ENCODE measurements at regions not wholly inside any gene's neighbourhood (a gene's known extent, or its start where the extent isn't known, plus 50 kb on each side); places are given as distances from the start of the nearest gene placed in this dataset.

GRCh38 chr13:83950293-83950692 is 68.0 kb upstream of the SLITRK1 start:
- Histone ChIP-seq H3K4me3 (replicated peaks in 1 of 3) (no peak overlapping the region), H3K4me1 (no peaks in the 10 kb centered on the region), H3K9me3 (no peaks in the 10 kb centered on the region), H3K27me3 (no peaks in the 10 kb centered on the region), H3K36me3 (no peaks in the 10 kb centered on the region), H3K27ac (no peak overlapping the region)
- intact Hi-C loops (cut with DNase I): no loop called here
- DNase-seq: no peak
- TF ChIP-seq POLR2A (IDR thresholded peaks at IDR 0.05) (no peak), CTCF (IDR thresholded peaks at IDR 0.05) (no peak)
- 32 to 50% methylated on average over 1 of the region's 1 CpG for WGBS, 2 donors

DNA sequence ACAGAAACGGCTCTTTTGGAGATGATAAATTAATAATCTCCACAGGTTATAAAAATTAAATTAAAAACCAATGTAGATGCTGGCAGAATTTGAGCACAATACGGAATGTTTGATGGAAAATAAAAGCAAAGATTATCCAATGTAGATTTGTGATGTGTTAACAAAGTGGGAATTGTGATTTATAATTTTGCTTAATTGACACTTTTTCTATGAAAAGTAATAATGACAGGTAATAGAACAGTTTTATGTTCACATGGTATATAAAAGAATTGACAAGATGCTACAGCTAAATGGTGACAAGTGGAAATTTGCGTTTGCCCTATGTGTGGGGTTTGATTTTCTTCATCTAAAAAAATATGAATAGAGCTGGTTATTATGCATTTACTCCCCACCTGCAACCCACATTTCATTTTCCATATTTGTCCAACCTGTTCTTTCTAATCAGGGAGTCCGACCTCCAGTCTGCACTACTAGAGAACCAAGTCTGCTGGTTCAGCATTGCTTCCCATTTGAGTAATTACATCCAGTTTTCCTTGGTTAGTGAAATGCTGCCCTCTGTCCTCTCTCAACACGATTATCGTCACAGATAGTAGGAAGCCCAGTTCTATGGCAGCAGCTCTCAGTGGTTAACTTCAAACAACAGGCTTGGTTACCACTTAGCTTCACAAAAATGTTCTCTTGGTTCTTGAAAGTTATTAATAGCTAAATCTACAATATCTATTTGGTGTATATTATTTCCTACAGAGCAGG is 61.4 kb upstream of the SLITRK1 start:
- Histone ChIP-seq H3K27ac (no peak overlapping the region), H3K4me3 (replicated peaks in 1 of 3) (no peak overlapping the region), H3K36me3 (no peaks in the 10 kb centered on the region), H3K4me1 (no peaks in the 10 kb centered on the region), H3K9me3 (no peaks in the 10 kb centered on the region), H3K27me3 (no peaks in the 10 kb centered on the region)
- intact Hi-C loops (cut with DNase I): no loop called here
- TF ChIP-seq CTCF (IDR thresholded peaks at IDR 0.05) (no peak), POLR2A (IDR thresholded peaks at IDR 0.05) (no peak)
- WGBS, 2 donors: 56 to 57% methylated on average over 6 of the region's 6 CpGs
- DNase-seq: no peak

DNA sequence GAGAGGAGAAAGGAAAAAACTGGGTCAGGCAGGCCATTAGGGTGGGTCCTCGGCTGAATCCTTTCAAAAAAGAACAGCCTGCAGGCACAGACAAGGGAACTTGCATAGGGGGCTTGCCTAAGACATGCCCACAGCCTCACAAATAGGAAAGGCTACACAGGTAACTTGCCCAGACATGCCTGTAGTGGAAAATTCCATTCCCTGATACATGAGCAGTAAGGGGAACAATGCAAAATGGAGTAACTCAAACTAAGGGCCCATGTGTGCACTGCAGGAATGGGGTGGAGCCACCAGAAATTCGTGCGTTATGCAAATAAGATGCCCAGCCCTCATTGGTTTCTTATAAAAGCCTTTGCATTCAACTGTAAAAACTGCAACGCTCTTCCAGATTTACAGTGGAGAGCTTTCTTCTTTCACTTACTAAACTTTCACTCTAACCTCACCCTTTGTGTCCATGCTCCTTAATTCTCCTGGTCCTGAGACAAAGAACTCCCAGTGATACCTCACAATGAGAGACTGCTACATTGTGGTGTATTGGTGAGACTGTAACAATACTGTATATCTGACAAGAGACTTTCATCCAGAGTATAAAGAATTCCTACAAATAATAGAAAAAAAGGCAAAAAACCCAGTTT is 59.5 kb upstream of the SLITRK1 start:
- Histone ChIP-seq H3K9me3 (no peaks in the 10 kb centered on the region), H3K4me1 (no peaks in the 10 kb centered on the region), H3K36me3 (no peaks in the 10 kb centered on the region), H3K27me3 (no peaks in the 10 kb centered on the region), H3K4me3 (replicated peaks in 1 of 3) (no peak overlapping the region), H3K27ac (no peak overlapping the region)
- intact Hi-C loops (cut with DNase I): no loop called here
- no peak for DNase-seq
- no peak for TF ChIP-seq CTCF (IDR thresholded peaks at IDR 0.05)
- TF ChIP-seq POLR2A (IDR thresholded peaks at IDR 0.05): no peak
- WGBS, 2 donors: 90% methylated on average over 4 of the region's 4 CpGs

DNA sequence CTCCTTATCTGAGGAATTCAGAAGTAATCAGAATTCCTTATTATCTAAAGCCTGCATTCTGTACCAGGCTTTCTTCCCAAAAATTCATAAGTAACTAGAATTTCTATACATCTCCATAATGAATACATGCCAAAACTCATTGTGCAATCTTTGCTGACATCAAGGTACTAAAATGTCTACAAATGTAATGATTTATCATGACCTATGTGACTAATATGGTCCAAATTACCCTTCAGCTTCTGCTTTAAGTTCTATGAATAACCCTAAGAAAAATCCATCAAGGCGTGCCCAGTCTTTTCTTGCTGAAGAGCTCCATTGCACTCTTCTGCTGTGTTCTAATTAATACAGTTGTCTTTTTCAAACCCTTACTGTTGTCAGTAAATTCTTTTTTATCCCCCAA is 58.5 kb upstream of the SLITRK1 start:
- Histone ChIP-seq H3K9me3 (no peaks in the 10 kb centered on the region), H3K27ac (no peak overlapping the region), H3K27me3 (no peaks in the 10 kb centered on the region), H3K4me3 (replicated peaks in 1 of 3) (no peak overlapping the region), H3K4me1 (no peaks in the 10 kb centered on the region), H3K36me3 (no peaks in the 10 kb centered on the region)
- no peak for DNase-seq
- intact Hi-C loops (cut with DNase I): no loop called here
- no peak for TF ChIP-seq POLR2A (IDR thresholded peaks at IDR 0.05)
- TF ChIP-seq CTCF (IDR thresholded peaks at IDR 0.05): no peak
- WGBS, 2 donors: 92 to 97% methylated on average over 1 of the region's 1 CpG

DNA sequence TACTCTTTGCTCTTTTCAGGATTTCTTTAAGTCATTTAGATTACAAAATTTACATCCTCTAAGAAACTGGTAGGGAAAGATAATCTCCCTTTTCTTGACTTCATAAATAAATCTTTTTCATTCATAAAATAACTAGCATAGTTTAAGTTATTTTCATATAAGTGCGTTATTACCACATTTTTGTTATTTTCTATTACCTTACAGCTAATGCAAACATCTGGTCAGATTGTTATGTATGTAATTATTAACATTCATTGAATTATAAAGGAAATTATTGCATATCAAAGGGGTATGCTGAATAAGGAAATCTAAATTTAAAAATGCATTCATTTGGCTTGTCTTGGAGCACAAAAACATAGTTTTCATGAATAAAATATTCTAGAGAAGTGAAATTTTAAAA is 55.3 kb upstream of the SLITRK1 start:
- intact Hi-C loops (cut with DNase I): no loop called here
- TF ChIP-seq CTCF (IDR thresholded peaks at IDR 0.05): no peak
- TF ChIP-seq POLR2A (IDR thresholded peaks at IDR 0.05): no peak
- no peak overlapping the region for H3K27ac ChIP-seq
- H3K27me3 ChIP-seq: no peaks in the 10 kb centered on the region
- DNase-seq: no peak
- H3K4me3 ChIP-seq (replicated peaks in 1 of 3): no peak overlapping the region
- H3K9me3 ChIP-seq: no peaks in the 10 kb centered on the region
- no peaks in the 10 kb centered on the region for H3K4me1 ChIP-seq
- WGBS, 2 donors: 90% methylated on average over 1 of the region's 1 CpG
- H3K36me3 ChIP-seq: no peaks in the 10 kb centered on the region
